CD8-positive, alpha-beta memory T cell (primary cell): ENCODE measurements at regions not wholly inside any gene's neighbourhood (a gene's known extent, or its start where the extent isn't known, plus 50 kb on each side); places are given as distances from the start of the nearest gene placed in this dataset.
"Not testable (repeated sequence)": the region's sequence is repeated elsewhere in the genome, so short reads cannot be mapped to it uniquely, and the experiment has no call there.

Experiments used
- CTCF ChIA-PET: fragments of 350-600 bp; sonication (Branson Sonifier 250); formaldehyde crosslinking; loops from one replicate; lab custom pipeline; 2021; ENCODE audit warnings: antibody characterized with exemption; lab: Charles Lee
- POLR2A ChIA-PET: fragments of 350-600 bp; sonication (Branson Sonifier 250); formaldehyde crosslinking; loops from one replicate; lab custom pipeline; 2021; ENCODE audit warnings: antibody characterized with exemption; lab: Charles Lee
- DNase-seq, 5 donors: peaks; one replicate each; pipeline versions ENCODE4 v3.0.0 to v3.0.0-alpha.2; 2020 to 2022; ENCODE audit warnings: mixed read lengths in 1 of 5
- H3K27ac ChIP-seq: one replicate; pipeline ENCODE4 v1.7.0; 2013; ENCODE audit warnings: low read depth, mild to moderate bottlenecking, low read length, moderate library complexity
- H3K27me3 ChIP-seq: 2 replicates; pipeline ENCODE4 v1.7.0; 2013; ENCODE audit warnings: low read length, mild to moderate bottlenecking; ENCODE audit not compliant: insufficient read depth, poor library complexity, severe bottlenecking
- H3K36me3 ChIP-seq: 2 replicates; pipeline ENCODE4 v1.7.0; 2013; ENCODE audit warnings: mild to moderate bottlenecking, low read length, moderate library complexity; ENCODE audit not compliant: insufficient read depth
- H3K4me1 ChIP-seq: 2 replicates; pipeline ENCODE4 v1.7.0; 2013; ENCODE audit warnings: mild to moderate bottlenecking, low read length, moderate library complexity; ENCODE audit not compliant: insufficient read depth
- H3K4me3 ChIP-seq: 2 replicates; pipeline ENCODE4 v1.7.0; 2013; ENCODE audit warnings: mild to moderate bottlenecking, low read length
- H3K9me3 ChIP-seq: 2 replicates; pipeline ENCODE4 v1.7.0; 2013; ENCODE audit warnings: mild to moderate bottlenecking, low read length
- H3K27ac Mint-ChIP-seq, 8 donors: one replicate each; pipeline ENCODE4 v1.8.0; 2020 to 2021; ENCODE audit warnings: mixed read lengths in 8 of 8, mild to moderate bottlenecking in 6 of 8, inconsistent platforms in 3 of 8, moderate library complexity in 3 of 8
- H3K27me3 Mint-ChIP-seq, 2 donors: one replicate each; pipeline ENCODE4 v1.8.0; 2020 to 2021; ENCODE audit warnings: mixed read lengths in 2 of 2, mild to moderate bottlenecking in 1 of 2, moderate library complexity in 1 of 2
- H3K36me3 Mint-ChIP-seq, 3 donors: one replicate each; pipeline ENCODE4 v1.8.0; 2020 to 2021; ENCODE audit warnings: mixed read lengths in 3 of 3, inconsistent platforms in 1 of 3, mild to moderate bottlenecking in 1 of 3
- H3K4me1 Mint-ChIP-seq, 3 donors: one replicate each; pipeline ENCODE4 v1.8.0; 2020 to 2021; ENCODE audit warnings: mixed read lengths in 3 of 3, inconsistent platforms in 1 of 3, mild to moderate bottlenecking in 1 of 3
- H3K4me3 Mint-ChIP-seq, 7 donors: one replicate each; pipeline ENCODE4 v1.8.0; 2020 to 2021; ENCODE audit warnings: mixed read lengths in 7 of 7, mild to moderate bottlenecking in 6 of 7, moderate library complexity in 4 of 7, inconsistent platforms in 2 of 7
- H3K9me3 Mint-ChIP-seq, 5 donors: one replicate each; pipeline ENCODE4 v1.8.0; 2020 to 2022; ENCODE audit warnings: mixed read lengths in 5 of 5, mild to moderate bottlenecking in 3 of 5, moderate library complexity in 2 of 5, inconsistent platforms in 1 of 5

DNA sequence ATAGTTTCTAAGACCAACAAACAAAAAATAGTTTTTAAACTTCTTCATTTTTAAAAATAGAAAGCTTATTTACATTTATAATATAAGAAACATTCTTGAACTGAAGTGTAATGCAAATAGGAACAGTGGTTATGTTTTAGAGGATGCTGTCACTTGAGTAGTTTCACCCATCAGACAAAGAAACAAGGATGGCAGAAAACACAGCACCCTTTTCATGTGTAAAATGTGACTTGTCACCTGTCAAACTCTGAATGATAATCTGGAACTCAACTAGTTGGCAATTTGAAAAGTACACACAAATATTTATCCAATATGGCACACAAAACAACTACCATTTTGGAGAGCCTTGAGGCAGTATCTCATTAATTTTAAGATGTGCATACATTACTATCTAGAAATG, 816.0 kb downstream of the TSN start:
- DNase-seq, H3K4me3 ChIP-seq, H3K27ac Mint-ChIP-seq, H3K4me1 Mint-ChIP-seq, H3K9me3 ChIP-seq, H3K4me1 ChIP-seq, H3K27me3 ChIP-seq, H3K27me3 Mint-ChIP-seq, H3K36me3 ChIP-seq, H3K36me3 Mint-ChIP-seq, H3K27ac ChIP-seq, H3K4me3 Mint-ChIP-seq, CTCF ChIA-PET, POLR2A ChIA-PET: not testable (repeated sequence)
- peaks cover 0 to 15% (median 0%) of the 10 kb centered on the region in 5 donors for H3K9me3 Mint-ChIP-seq

DNA sequence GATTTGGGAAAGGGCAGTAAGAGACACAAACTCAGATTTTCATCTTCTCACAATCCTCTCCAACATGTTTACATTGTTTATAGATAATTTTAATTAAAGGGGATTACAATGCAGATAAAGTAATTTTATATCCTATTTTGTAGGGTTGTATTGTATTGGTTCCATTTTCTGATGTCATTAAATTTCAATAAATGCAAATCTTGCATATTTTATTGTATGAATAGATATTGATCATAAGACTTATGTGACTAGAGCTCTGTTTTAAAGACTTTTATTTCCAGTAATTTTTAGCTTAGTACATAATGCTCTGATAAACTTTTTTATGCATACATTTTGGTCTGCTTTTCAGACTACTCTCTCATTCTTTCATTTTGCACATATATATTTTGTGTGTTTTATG, 819.6 kb downstream of the TSN start:
- CTCF ChIA-PET, result no interaction called here
- H3K27me3 ChIP-seq, result no peaks in the 10 kb centered on the region
- no peak overlapping the region for H3K27ac ChIP-seq
- no peaks in the 10 kb centered on the region for H3K36me3 ChIP-seq
- H3K4me1 Mint-ChIP-seq, result no peaks in the 10 kb centered on the region
- H3K9me3 Mint-ChIP-seq, result peaks cover 0 to 11% (median 4%) of the 10 kb centered on the region in 5 donors
- H3K4me3 ChIP-seq, result no peak overlapping the region
- H3K4me1 ChIP-seq, result no peaks in the 10 kb centered on the region
- no peak for DNase-seq
- no peaks in the 10 kb centered on the region for H3K27me3 Mint-ChIP-seq
- POLR2A ChIA-PET, result no interaction called here
- no peak overlapping the region for H3K4me3 Mint-ChIP-seq
- H3K27ac Mint-ChIP-seq, result no peak overlapping the region
- no peaks in the 10 kb centered on the region for H3K9me3 ChIP-seq
- H3K36me3 Mint-ChIP-seq, result no peaks in the 10 kb centered on the region

DNA sequence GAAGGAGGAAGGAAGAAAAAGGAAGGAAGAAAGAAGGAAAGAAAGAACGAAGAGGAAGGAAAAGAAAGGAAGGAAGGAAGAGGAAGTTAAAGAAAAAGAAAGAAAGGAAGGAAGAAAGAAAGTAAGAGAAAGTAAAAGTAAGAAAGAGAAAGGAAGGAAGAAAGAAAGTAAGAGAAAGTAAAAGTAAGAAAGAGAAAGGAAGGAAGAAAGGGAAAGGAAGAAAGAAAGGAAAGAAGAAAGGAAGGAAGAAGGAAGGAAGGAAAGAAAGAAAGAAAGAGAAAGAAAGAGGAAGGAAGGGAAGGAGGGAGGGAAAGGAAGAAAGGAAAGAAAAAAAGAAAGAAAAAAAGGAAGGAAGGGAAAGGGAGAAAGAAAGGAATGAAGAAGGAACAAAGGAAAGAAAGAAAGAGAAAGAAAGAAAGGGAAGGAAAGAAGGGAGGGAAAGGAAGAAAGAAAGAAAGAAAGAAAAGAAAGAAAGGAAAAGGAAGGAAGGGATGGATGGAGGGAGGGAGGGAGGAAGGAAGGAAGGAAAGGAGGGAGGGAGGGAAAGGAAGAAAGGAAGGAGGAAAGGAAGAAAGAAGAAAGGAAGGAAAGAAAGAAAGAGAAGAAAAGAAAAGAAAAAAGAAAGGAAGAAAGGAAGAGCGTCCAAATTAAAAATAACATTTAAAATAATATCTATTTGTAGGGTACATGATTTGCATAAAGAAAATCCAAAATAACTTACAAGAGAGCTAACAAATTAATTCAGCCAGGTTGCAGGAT, 827.9 kb downstream of the TSN start:
- no peaks in the 10 kb centered on the region for H3K9me3 ChIP-seq
- H3K27ac ChIP-seq, result no peak overlapping the region
- POLR2A ChIA-PET, result no interaction called here
- Mint-ChIP-seq H3K9me3 (peaks cover 7 to 19% (median 8%) of the 10 kb centered on the region in 5 donors), H3K4me3 (no peak overlapping the region), H3K27me3 (no peaks in the 10 kb centered on the region), H3K36me3 (no peaks in the 10 kb centered on the region), H3K4me1 (no peaks in the 10 kb centered on the region), H3K27ac (no peak overlapping the region)
- H3K4me1 ChIP-seq, result no peaks in the 10 kb centered on the region
- CTCF ChIA-PET, result no interaction called here
- H3K27me3 ChIP-seq, result no peaks in the 10 kb centered on the region
- no peaks in the 10 kb centered on the region for H3K36me3 ChIP-seq
- no peak overlapping the region for H3K4me3 ChIP-seq
- no peak for DNase-seq

DNA sequence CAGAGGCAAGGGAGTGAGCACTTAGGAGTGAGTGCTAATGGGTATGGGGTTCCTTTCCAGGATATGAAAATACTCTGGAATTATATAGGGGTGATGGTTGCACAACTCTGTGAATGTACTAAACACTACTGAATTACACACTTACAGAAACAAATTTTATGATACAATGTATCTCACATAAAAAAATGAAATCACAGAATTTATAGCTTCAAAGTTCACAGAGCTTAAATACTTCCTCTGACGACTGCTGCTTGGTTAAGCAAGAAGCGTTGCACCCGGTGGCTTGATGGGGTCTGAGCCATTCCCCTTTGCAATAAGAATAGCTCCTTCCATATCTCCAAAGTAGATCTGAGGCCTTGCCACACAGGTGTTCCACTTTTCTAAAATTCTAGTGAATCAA, 835.1 kb downstream of the TSN start:
- no peaks in the 10 kb centered on the region for H3K36me3 ChIP-seq
- Mint-ChIP-seq H3K36me3 (peaks cover 0 to 1% (median 0%) of the 10 kb centered on the region in 3 donors), H3K27ac (no peak overlapping the region), H3K4me1 (no peaks in the 10 kb centered on the region), H3K27me3 (no peaks in the 10 kb centered on the region), H3K4me3 (no peak overlapping the region), H3K9me3 (peaks cover 1 to 21% (median 4%) of the 10 kb centered on the region in 5 donors)
- ChIA-PET POLR2A (no interaction called here), CTCF (no interaction called here)
- no peak overlapping the region for H3K27ac ChIP-seq
- H3K9me3 ChIP-seq, result no peaks in the 10 kb centered on the region
- no peaks in the 10 kb centered on the region for H3K27me3 ChIP-seq
- H3K4me1 ChIP-seq, result no peaks in the 10 kb centered on the region
- H3K4me3 ChIP-seq, result no peak overlapping the region
- DNase-seq, result no peak

DNA sequence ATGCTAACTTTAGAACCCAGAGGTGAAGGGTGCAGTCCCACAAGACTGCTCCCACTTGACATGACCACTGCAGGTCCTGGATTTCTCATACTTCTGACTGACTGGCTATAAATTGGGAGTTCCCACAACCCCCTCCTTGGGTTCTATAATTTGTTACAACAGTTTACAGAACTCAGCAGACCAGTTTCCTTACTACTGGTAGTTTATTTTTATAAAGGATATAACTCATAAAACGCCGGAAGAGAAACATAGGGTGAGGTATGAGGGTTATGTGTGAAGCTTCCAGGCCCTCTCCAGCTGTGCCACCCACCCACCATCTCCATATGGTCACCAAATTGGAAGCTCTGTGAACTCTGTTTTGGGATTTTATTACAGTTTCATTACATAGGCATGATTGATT, 839.6 kb downstream of the TSN start:
- no peak overlapping the region for H3K27ac ChIP-seq
- DNase-seq, result no peak
- no peaks in the 10 kb centered on the region for H3K9me3 ChIP-seq
- H3K36me3 ChIP-seq, result no peaks in the 10 kb centered on the region
- H3K36me3 Mint-ChIP-seq, result peaks cover 0 to 1% (median 0%) of the 10 kb centered on the region in 3 donors
- no peak overlapping the region for H3K4me3 Mint-ChIP-seq
- H3K4me3 ChIP-seq, result no peak overlapping the region
- H3K4me1 Mint-ChIP-seq, result no peaks in the 10 kb centered on the region
- no peak overlapping the region for H3K27ac Mint-ChIP-seq
- H3K27me3 Mint-ChIP-seq, result no peaks in the 10 kb centered on the region
- no peaks in the 10 kb centered on the region for H3K27me3 ChIP-seq
- POLR2A ChIA-PET, result no interaction called here
- H3K4me1 ChIP-seq, result no peaks in the 10 kb centered on the region
- CTCF ChIA-PET, result no interaction called here
- peaks cover 0 to 24% (median 6%) of the 10 kb centered on the region in 5 donors for H3K9me3 Mint-ChIP-seq

DNA sequence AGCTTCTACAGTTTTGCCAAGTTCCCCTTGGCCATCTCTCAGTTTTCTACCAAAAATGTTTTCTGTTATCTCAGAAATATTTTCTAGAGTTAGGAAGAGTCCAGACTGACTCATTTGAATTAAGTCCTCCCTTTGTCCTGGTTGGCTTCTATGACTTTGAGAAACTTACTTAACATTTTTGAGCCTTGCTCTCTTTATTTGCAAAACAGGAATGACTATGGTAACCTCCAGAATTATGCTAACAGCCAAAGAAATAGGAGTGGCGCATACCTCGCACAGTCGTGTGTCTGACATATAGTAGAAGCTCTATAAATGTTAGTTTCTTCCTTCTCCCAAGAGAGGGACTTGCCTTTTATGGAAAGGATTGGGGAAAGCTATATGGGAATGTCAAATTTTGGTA, 841.1 kb downstream of the TSN start:
- ChIA-PET POLR2A (no interaction called here), CTCF (no interaction called here)
- H3K27me3 Mint-ChIP-seq, result no peaks in the 10 kb centered on the region
- H3K9me3 Mint-ChIP-seq, result peaks cover 0 to 19% (median 6%) of the 10 kb centered on the region in 5 donors
- H3K27ac Mint-ChIP-seq, result no peak overlapping the region
- no peak for DNase-seq
- H3K27me3 ChIP-seq, result no peaks in the 10 kb centered on the region
- H3K4me3 Mint-ChIP-seq, result no peak overlapping the region
- no peaks in the 10 kb centered on the region for H3K4me1 Mint-ChIP-seq
- H3K27ac ChIP-seq, result no peak overlapping the region
- H3K36me3 ChIP-seq, result no peaks in the 10 kb centered on the region
- H3K9me3 ChIP-seq, result no peaks in the 10 kb centered on the region
- H3K36me3 Mint-ChIP-seq, result peaks cover 0 to 1% (median 0%) of the 10 kb centered on the region in 3 donors
- no peaks in the 10 kb centered on the region for H3K4me1 ChIP-seq
- H3K4me3 ChIP-seq, result no peak overlapping the region

DNA sequence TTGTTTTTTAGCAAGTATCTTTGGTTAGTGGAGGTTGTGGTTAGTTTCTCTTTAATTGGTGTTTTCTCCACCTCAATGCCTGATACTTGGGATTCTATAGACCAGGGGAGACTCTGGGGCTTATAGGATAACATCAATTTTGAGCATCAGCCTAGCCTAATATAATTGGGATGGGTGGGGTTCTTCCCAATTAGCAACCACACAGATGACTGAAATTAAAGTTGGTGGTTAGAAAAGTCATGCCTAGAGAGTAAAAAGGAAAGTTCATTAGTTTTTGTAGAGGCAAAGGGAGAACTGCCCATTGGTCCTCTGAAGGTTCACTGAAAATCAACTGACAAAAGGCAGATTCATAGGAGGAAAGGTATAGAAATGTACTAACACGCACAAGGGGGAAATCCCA, 843.3 kb downstream of the TSN start:
- Mint-ChIP-seq H3K4me1 (no peaks in the 10 kb centered on the region), H3K4me3 (no peak overlapping the region), H3K27ac (no peak overlapping the region), H3K36me3 (no peaks in the 10 kb centered on the region), H3K27me3 (no peaks in the 10 kb centered on the region), H3K9me3 (peaks cover 0 to 11% (median 6%) of the 10 kb centered on the region in 5 donors)
- Histone ChIP-seq H3K4me3 (no peak overlapping the region), H3K27ac (no peak overlapping the region), H3K4me1 (no peaks in the 10 kb centered on the region), H3K36me3 (no peaks in the 10 kb centered on the region), H3K27me3 (no peaks in the 10 kb centered on the region), H3K9me3 (no peaks in the 10 kb centered on the region)
- DNase-seq, result no peak
- POLR2A ChIA-PET, result no interaction called here
- CTCF ChIA-PET, result no interaction called here

DNA sequence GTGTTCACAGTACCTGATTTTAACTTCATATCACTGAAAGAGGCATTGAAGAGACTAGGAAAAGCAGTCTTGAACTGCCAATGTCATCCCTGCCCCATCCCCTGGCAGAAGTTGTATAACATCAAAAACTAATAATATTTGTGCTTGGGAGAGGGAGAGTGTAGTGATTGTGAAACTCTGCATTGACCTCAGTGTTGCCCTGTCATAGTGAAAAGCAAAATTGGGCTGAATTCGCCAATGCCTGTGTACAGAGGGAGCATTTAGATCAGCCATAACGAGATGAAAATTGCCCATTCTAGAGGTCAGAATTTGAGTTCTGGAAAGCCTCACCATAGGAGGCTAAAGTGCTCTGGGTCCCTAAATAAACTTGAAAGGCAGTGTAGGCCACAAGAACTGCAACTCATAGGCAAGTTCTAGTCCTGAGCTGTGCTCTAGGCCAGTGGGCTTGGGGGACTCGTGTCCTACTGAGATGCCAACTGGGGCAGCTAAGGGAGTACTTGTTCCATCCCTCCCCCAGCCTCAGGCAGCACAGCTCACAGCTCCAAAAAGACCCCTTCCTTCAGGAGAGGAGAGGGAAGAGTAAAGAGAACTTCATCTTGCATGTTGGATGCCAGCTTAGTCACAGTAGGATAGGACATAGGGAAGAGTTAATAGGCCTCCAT, 855.6 kb downstream of the TSN start:
- no peaks in the 10 kb centered on the region for H3K27me3 Mint-ChIP-seq
- no peak overlapping the region for H3K27ac ChIP-seq
- H3K36me3 Mint-ChIP-seq, result no peaks in the 10 kb centered on the region
- H3K27me3 ChIP-seq, result no peaks in the 10 kb centered on the region
- H3K36me3 ChIP-seq, result no peaks in the 10 kb centered on the region
- no peak overlapping the region for H3K4me3 ChIP-seq
- ChIA-PET POLR2A (no interaction called here), CTCF (no interaction called here)
- H3K4me1 ChIP-seq, result no peaks in the 10 kb centered on the region
- H3K9me3 ChIP-seq, result no peaks in the 10 kb centered on the region
- no peak for DNase-seq
- H3K4me1 Mint-ChIP-seq, result no peaks in the 10 kb centered on the region
- no peak overlapping the region for H3K4me3 Mint-ChIP-seq
- H3K9me3 Mint-ChIP-seq, result peaks cover 3 to 12% (median 5%) of the 10 kb centered on the region in 5 donors
- no peak overlapping the region for H3K27ac Mint-ChIP-seq
